ENCODE measurements at regions not wholly inside any gene's neighbourhood (a gene's known extent, or its start where the extent isn't known, plus 50 kb on each side); places are given as distances from the start of the nearest gene placed in this dataset.

DNA sequence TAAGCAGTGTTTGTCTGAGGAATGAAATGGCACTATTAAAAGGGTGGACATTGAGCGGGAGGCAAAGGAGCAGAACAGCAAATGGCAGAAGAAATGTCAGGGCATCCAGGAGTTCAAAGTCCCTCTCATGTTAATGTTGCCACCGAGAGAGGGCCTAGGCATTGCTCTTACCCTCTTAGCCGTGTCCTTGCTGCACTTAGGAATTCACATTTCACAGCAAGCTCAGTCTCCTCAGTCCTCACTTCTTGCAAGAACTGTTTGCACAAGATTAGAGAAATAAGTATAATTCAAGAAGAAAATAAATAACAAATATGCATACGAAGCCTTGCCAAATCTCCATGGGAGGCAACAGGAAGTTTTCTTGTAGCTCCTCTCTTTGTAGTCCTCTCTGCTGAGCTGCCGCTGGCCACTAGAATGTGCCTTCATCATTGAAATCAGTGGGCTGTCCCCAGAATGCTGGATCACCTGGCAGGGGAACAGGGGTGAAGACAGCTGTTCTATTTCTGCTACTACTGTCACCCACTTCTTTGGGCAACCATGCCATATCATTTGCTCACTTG is 205.8 kb downstream of the ZNF326 start:
- no peak for ATAC-seq (ENCODE audit: poor library complexity)
- no peak for DNase-seq
- intact Hi-C loops (cut with DNase I), result no loop called here

DNA sequence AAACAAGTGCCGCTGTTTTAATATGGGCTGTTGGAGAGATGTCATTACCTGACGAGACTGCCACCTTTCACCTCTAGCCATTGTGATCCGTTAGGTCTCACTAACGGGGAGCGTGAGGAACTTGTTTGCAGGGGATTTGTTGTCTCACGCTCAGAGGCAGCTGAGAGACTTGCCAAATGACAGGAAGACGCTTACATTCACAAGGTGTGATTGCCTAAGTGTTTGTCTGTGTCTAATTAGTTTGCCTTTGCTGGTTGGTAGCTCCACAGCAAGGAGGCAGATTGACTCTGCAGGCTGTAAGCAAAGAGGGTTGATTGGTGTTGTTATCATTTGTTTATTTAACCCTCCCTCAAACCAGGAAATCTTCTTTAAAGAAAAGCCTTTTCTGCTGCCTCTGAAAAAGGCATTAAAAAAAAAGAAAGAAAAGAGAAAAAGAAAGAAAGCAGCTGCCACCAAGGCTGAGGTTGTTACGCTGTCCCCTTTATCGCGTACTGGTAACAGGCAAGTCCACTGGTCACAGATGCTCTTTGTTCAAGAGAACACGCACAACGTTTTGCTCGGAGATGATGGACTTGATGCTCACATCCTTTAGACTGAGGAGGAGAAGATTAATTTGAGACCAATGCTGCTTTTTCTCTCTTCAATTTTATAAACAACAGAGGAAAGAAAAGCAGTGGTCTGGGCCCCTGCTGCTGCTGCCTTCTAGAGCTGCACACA is 203.9 kb downstream of the ZNF326 start:
- intact Hi-C loops (cut with DNase I), result no loop called here
- DNase-seq, result no peak
- no peak for ATAC-seq (ENCODE audit: poor library complexity)

DNA sequence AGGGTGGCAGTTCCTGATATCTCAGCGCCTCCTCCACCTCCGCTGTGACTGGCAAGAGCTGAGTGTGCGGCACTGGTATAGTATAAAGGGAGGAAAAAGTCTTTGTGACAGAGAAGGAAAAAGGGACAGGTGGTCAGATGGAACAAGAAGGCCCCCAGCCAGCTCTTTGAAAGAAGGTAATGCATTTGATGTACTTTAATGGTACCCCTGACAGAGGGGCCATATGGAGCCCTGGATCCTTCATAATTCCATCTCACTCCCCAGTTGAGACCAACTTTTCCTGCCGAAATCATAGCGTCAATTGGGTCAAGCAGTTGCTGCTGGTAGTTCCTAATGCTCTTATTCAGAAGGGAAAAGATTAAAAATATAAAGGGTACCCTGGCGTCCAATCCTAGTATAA is 198.2 kb downstream of the ZNF326 start:
- intact Hi-C loops (cut with DNase I), result no loop called here
- no peak for DNase-seq
- ATAC-seq (ENCODE audit: poor library complexity), result no peak

DNA sequence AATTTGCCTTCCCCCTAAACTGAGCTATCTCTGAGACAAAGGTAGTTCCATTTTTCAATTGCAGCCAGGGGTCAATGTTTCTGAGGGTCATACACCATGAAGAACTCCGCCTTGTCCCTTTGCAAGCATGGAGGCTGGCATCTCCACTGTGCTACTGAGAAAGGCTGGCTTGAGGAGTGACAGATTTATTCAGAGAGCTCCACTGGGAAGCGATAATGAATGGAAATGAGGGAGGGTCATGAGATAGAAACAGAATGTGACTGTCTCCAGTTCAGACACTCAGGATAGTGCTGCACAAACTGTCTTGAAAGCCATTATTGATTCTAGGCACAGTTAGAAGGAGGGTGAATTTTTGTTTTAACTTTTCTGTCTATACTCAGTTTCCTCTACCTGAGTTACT is 197.5 kb downstream of the ZNF326 start:
- ATAC-seq (ENCODE audit: poor library complexity) (no peak), DNase-seq (no peak)
- intact Hi-C loops (cut with DNase I), result no loop called here

DNA sequence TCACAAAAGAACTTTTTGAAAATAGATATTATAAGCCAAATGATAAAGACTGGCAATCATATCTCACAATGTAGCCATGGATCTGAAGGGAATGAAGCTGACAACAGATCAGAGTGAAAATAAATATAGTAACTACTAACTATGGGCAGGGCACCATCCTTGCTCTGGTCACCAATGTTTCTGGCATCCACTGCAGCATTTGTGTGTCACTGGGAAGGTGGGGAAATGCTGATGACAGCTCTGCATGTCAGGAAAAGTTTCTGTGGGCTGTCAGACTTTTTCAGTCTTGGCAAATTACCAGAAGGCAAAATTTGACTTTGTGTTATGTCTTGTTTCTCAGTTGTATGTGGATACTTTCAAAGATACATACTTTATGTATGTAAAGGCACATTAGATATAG is 195.6 kb downstream of the ZNF326 start:
- DNase-seq (no peak), ATAC-seq (ENCODE audit: poor library complexity) (peak; percentile 88)
- intact Hi-C loops (cut with DNase I), result no loop called here

DNA sequence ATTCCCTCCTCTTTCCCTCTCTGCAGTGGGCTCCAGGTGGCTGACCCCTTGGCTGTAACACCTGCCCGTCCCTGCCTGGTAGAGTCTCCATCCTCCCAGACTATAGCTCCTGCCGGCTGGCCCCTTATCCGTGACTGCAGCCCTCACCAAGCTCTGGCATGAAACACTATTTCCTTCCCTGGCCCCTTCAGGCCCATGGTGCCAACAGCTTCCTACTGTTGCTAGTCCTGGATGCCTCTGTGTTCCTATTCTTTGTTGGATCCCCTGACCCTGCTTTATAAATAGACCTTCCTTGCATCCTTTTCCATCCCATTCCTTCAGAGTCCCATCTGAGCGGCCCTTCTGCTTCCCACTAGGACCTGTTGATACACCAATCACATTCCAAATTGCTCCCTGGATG is 195.0 kb downstream of the ZNF326 start:
- peak; percentile 51 for ATAC-seq (ENCODE audit: poor library complexity)
- intact Hi-C loops (cut with DNase I), result no loop called here
- no peak for DNase-seq

DNA sequence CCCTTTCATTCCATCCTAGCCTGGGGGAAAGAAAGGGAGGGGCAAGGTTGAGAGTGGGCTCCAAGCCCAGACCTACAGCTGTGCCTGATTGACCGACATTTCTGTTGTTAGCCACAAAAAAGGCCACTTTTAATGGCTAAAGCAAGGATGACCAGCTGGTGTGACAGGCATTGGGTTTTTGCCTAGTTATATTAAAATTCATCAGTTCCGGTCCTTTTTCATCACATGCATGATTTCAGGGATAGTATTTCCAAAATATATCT is 192.3 kb downstream of the ZNF326 start:
- intact Hi-C loops (cut with DNase I), result no loop called here
- ATAC-seq (ENCODE audit: poor library complexity) (no peak), DNase-seq (no peak)

DNA sequence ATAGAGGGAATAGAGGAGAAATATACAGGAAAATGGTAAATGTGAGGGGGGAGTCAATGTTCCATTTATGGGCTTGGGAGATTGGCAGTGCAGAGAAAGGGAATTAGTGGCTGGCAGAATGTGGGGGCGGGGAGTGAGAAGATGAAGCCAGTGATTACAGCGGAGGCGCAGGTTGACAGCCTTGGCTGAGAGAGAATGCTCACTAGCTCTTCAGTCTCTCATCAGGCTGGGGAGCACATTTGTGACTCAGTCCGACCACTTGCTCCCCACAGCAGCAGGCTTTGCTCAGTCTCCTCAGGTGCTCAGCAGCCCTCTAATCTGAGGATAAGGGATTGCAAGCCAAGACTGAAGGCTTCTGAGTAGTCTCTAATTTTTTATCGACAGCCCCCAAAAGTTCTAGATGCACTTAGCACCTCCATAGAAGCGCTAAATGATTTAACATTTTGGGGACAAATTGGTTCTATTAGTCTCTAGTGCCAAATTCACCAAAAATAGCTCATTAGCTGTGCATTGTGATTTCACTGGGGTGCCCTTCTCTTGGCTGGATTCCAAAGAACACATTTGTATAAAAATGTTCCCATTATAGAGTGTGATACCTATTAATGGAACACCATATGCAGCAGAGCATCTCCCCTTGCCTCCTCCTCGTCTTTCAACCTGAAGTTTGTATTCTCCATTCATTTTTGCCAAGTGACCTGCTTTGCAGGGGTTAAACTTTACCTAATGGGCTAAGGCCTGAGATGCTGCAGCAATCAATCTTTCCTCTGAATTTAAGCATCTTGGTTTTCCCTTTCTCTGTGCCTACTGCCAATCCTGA is 191.8 kb downstream of the ZNF326 start:
- no peak for ATAC-seq (ENCODE audit: poor library complexity)
- intact Hi-C loops (cut with DNase I), result no loop called here
- DNase-seq, result no peak

DNA sequence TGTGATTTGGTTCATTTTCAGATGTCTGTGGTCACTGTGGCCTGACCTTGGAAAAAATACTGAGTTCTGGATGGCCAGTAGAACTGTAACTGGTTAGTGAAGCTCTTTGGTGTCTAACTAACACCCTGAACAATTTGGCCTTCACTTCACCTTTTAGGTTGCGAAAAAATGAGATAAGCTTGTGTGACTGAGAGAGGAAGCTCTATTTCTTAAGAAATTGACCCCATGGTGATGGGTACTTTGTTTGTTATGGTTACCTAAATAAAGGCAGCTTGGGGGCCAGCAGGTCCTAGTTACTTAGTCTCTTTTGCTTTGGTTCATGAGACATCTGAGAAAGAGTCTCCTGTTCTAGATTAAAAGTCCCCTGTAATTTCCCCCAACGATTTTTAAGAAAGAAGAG is 181.6 kb downstream of the ZNF326 start:
- intact Hi-C loops (cut with DNase I), result no loop called here
- DNase-seq (no peak), ATAC-seq (ENCODE audit: poor library complexity) (no peak)

DNA sequence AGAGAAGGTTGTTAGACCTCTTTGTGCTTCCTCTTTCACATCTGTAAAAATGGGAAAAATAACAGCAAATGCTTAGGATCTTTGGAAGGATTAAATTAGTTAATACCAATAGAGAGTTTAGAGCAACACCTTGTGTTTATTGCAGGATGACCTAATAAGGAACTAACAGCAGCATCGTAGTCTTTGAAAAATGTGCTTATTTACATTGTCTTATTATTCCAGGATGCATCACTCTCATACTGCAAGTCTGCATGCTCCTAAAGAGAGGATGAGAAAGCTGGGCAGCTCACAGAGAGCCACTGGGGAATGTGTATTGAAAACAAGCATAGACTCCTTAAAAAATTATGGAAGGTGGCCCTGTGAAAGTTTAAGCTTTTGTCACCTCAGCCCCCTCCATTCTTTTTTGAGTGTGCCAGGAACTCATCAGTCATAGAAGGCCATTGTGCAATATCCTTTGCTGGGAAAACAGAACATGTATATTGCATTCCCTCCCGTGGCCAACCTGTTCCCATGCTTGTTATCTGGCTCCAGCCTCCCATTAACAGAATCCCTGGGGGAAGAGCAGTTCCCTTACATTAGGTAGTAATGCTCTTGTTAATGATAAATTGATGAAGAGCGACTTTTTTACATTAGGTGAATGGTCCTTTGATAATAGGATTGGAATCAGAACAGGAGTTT is 180.7 kb downstream of the ZNF326 start:
- intact Hi-C loops (cut with DNase I), result no loop called here
- DNase-seq, result no peak
- no peak for ATAC-seq (ENCODE audit: poor library complexity)

DNA sequence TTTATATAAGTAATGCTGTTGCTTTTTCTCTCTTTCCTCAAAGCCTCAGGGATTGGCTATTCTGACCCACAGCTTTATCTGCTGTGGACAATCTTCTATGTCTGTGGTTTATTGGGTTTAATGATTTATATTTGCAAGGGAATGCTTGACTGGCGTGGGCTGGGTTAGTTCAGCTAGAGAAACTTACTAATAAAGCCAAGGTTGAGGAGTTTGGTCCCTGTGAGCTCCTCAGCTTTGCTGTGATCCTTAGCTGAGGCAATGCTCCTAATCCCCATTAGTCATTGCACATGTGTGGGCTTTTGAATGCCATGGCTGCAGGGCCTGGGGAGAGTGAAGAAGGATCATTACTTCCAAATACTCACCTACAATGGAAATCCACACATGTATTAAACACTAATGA is 179.3 kb downstream of the ZNF326 start:
- ATAC-seq (ENCODE audit: poor library complexity) (no peak), DNase-seq (no peak)
- intact Hi-C loops (cut with DNase I), result no loop called here

DNA sequence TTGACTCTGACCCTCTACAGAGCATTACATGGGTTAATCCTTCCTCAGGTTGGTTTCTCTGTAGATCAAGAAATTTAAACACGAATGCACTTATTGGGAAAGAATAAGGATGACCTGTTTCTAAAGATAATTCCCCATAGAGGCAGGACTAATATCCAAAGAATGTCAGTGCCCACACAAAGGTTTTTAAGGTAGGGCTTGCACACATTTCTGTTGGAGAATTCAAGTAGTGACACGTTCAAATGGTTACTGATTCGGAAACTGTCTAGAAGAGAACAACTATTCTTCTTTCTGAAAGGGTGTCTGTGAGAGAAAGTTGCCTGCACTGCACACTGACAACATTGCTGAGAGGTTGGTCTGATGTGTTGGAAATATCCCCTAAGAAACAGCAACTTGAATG is 167.3 kb downstream of the ZNF326 start:
- DNase-seq (no peak), ATAC-seq (ENCODE audit: poor library complexity) (no peak)
- intact Hi-C loops (cut with DNase I), result no loop called here

DNA sequence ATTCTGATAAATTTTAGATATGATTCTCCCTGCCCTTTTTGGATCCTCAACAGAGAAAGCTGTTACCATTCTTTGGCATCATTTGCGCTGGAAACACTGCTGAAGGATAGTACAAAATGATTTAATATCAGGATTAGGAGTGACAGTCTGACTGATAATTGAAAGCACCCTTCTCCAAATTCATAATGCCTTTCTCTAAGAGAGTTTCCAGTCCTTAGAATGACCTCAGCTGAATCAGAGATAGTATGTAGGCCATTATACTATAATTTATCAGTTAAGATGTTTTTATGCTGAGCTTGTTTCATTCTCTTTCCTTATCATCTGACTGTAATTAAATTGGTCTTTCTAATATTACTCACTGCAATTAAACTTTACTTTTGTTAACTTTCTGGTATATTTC is 166.7 kb downstream of the ZNF326 start:
- DNase-seq (no peak), ATAC-seq (ENCODE audit: poor library complexity) (no peak)
- intact Hi-C loops (cut with DNase I), result no loop called here

DNA sequence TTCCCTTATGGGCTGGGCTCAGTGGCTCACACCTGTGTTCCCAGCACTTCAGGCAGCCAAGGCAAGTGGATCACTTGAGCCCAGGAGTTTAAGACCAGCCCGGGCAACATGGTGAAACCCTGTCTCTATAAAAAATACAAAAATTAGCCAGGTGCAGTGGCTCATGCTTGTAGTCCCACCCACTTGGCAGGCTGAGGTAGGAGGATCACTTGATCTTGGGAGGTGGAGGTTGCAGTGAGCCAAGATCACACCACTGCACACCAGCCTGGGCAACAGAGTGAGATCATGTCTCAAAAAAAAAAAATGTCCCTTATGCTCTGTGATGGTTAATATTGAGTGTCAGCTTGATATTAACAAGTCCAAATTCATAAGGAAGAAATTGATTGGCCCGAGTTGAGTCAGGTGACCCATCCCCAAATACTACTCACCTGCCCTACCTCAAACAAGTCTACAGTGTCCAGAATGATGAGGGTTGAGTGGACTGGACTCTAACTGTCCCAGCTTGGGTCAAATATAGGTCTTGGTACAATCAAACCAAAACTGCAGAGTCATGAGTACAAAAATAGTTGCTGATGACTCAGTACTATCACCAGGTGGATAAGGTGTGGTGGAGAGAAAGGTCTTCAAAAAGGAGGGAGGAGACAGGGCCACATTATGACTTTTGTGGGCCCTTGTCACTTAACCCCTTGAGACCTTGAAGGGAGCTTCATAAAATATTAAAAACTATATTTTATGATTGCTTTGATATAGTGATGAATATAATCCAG is 161.0 kb downstream of the ZNF326 start:
- no peak for ATAC-seq (ENCODE audit: poor library complexity)
- DNase-seq, result no peak
- intact Hi-C loops (cut with DNase I), result no loop called here

DNA sequence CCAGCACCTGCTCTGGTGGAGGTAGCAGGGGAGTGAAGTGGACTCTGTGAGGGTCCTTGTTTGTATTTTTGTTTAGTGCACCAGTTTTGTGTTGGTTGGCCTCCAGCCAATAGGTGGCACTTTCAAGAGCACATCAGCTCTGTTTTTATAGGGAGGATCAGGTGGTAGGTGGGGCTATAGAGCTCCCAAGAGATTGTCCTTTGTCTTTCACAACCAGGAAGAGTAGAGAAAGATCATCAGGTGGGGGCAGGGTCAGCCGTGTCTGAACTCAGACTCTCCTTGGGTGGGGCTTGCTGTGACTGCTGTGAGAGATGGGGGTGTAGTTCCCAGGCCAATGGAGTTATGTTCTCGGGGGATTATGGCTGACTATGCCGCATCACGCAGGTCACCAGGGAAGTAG is 159.8 kb downstream of the ZNF326 start:
- intact Hi-C loops (cut with DNase I), result no loop called here
- no peak for DNase-seq
- no peak for ATAC-seq (ENCODE audit: poor library complexity)

DNA sequence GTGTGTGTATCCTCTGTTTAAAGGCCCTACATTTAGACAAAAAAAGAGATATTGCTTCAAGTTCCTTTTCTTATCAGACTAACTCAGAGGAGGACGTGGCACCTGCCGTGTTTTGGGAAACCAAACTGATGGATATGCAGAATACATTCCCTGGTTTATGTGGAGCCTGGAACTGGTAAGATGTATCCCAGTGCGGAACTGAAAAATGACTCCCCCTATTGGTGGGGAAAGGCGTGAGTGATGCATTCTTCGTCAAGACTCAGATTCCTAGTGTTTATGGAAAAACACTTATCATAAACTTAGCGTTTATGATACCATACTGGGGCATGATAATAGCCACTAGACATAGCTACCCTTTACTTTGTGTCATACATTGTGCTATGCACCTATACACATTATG is 154.2 kb downstream of the ZNF326 start:
- ATAC-seq (ENCODE audit: poor library complexity), result no peak
- intact Hi-C loops (cut with DNase I), result no loop called here
- DNase-seq, result no peak

DNA sequence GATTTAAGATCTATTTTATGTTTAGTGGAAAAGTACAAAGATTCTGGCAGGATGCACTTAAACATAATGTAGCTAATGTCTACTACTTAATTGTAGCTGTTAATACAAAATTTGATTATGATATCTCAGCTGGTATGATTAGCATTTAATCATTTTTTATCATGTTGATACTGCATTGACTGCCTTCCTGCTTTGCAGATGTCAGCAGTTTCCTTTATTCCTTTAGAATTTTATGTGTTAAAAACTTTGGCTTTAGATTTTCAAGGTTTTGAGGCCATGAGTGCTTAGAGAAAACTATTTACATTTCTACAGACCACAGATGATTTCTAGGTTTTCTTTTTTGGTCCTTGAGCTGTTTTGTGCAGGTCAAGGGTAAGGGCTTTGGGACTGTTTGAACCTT is 152.2 kb downstream of the ZNF326 start:
- DNase-seq (no peak), ATAC-seq (ENCODE audit: poor library complexity) (no peak)

DNA sequence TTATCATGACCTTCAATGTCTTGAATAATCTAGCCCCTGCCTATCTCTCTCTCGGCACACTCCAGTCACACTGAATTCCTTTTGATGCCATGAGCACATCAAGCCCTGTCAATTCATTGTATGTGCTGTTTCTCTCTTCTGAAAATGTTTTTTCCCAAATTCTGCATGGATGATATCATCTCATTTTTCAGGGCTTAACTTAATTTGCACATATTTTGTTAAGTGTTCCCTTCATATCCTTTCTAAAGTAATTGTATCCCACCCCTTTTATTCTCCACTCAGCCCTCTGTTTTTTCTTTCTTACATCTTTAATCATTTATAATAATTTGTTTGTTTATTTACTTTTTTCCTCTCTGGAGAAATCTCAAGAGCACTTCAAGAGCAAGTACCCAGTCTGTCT is 149.9 kb downstream of the ZNF326 start:
- DNase-seq (no peak), ATAC-seq (ENCODE audit: poor library complexity) (no peak)
- intact Hi-C loops (cut with DNase I), result no loop called here

More for the DNA sequence above, 152.2 kb downstream of the ZNF326 start:
- intact Hi-C loops (cut with DNase I), result no loop called here

DNA sequence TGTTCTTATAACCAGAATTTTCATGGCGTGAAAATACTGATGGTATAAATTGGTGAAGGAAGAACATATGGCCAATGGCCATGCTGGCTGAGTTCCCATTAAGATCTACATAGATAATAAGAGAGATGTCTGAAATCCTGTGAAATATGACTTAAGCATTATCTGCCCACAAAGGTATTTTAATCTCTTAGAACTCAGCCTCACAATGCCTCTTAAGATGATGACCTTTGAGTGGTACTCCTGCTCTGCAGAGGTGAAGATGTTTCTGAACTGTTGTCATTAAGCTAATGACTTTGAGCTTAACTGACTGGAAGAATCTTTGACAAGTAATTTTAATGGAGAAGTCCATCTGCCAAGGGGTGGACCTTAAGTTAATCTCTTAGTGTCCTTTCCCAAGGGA is 148.7 kb downstream of the ZNF326 start:
- ATAC-seq (ENCODE audit: poor library complexity) (no peak), DNase-seq (no peak)
- intact Hi-C loops (cut with DNase I), result no loop called here

Measured in Right ventricle myocardium superior (tissue), 1 donor.